OCI-LY7 (cell line): ENCODE measurements at regions not wholly inside any gene's neighbourhood (a gene's known extent, or its start where the extent isn't known, plus 50 kb on each side); places are given as distances from the start of the nearest gene placed in this dataset.

Experiments used
- EZH2phosphoT487 ChIP-seq: fragments of 200-600 bp; sonication (generic); IDR thresholded peaks from 2 replicates; pipeline ENCODE4 v1.6.1; 2018; ENCODE audit warnings: low read depth, borderline replicate concordance, mild to moderate bottlenecking, mixed run types, antibody characterized with exemption, low read length, moderate library complexity, mixed read lengths
- TF ChIP-seq, protein P1 (sequence below): fragments of 200-600 bp; sonication (generic); conservative IDR thresholded peaks from 2 replicates; pipeline ENCODE4 v1.5.1; 2014; ENCODE audit warnings: mild to moderate bottlenecking, antibody characterized with exemption, low read length, moderate library complexity, mixed read lengths

DNA sequence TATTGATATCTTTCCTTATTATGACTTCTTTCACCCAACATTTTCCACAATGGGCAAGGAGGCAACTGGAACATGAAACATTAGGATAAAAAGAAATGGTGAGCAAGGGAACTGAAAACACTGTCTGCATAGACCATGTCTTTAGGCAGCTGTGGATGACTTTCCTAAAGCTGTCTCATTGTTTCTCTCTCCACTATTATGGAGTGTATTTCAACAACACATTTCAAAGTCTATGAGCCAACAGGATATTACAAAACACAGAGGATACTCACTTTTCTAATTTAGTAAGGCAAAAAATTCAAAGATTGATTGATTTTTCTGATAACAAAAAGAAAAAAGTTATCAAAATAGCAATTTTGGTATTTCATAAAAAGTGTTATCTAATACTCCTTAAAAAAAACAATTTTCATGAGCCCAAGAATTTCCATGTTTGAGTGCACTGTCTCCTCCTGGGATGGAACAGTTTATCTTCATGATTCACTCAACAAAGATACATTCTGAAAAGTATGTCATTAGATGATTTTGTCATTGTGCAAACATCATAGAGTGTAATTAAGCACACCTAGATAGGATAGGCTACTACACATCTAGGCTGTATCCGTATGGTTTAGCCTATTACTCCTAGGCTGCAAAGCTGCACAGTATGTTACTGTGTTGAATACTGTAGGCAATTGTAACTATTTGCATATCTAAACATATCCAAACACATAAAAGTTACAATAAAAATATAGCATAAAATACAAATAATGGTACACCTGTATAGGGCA lies 1568.4 kb downstream of the SLITRK5 start:
- TF ChIP-seq, protein P1, sequence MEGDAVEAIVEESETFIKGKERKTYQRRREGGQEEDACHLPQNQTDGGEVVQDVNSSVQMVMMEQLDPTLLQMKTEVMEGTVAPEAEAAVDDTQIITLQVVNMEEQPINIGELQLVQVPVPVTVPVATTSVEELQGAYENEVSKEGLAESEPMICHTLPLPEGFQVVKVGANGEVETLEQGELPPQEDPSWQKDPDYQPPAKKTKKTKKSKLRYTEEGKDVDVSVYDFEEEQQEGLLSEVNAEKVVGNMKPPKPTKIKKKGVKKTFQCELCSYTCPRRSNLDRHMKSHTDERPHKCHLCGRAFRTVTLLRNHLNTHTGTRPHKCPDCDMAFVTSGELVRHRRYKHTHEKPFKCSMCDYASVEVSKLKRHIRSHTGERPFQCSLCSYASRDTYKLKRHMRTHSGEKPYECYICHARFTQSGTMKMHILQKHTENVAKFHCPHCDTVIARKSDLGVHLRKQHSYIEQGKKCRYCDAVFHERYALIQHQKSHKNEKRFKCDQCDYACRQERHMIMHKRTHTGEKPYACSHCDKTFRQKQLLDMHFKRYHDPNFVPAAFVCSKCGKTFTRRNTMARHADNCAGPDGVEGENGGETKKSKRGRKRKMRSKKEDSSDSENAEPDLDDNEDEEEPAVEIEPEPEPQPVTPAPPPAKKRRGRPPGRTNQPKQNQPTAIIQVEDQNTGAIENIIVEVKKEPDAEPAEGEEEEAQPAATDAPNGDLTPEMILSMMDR = no peak
- TF ChIP-seq EZH2phosphoT487 = no peak
